Gastroesophageal sphincter (tissue), 4 donors: ENCODE measurements at regions not wholly inside any gene's neighbourhood (a gene's known extent, or its start where the extent isn't known, plus 50 kb on each side); places are given as distances from the start of the nearest gene placed in this dataset.

ENCODE experiments used
- ATAC-seq: fragments of 150-250 bp; one replicate; pipeline ENCODE4 v1.9.1; 2016; ENCODE audit warnings: mild to moderate bottlenecking, moderate library complexity
- H3K27ac ChIP-seq, 4 donors: fragments of 200-600 bp; sonication (generic) in 3 of 4; 1 replicate in 3 of 4; 2 replicates in 1 of 4; pipeline ENCODE4 v1.5.1; 2016 to 2019
- H3K27me3 ChIP-seq: fragments of 200-600 bp; sonication (generic); one replicate; pipeline ENCODE4 v1.5.1; 2019
- H3K36me3 ChIP-seq, 2 donors: fragments of 200-600 bp; sonication (generic); one replicate each; pipeline ENCODE4 v1.5.1; 2019; ENCODE audit warnings: control low read depth in 1 of 2
- H3K4me1 ChIP-seq, 3 donors: fragments of 200-600 bp; sonication (generic); 1 replicate in 2 of 3; 2 replicates in 1 of 3; pipeline ENCODE4 v1.5.1; 2016 to 2019; ENCODE audit warnings: control low read depth in 2 of 3
- H3K4me3 ChIP-seq, 2 donors: fragments of 200-600 bp; sonication (generic); one replicate each; pipeline ENCODE4 v1.5.1; 2019; ENCODE audit warnings: mild to moderate bottlenecking in 1 of 2, moderate library complexity in 1 of 2
- H3K9me3 ChIP-seq, 3 donors: fragments of 200-600 bp; sonication (generic); one replicate each; pipeline ENCODE4 v1.5.1; 2017 to 2019; ENCODE audit warnings: control low read depth in 2 of 3
- EP300 ChIP-seq: sonication (generic); formaldehyde crosslinking; IDR thresholded peaks from one replicate; pipeline ENCODE4 v1.6.1; 2017; ENCODE audit warnings: antibody characterized with exemption, mild to moderate bottlenecking
- POLR2A ChIP-seq, 2 donors: fragments of 450-650 bp; IDR thresholded peaks; one replicate each; pipeline ENCODE4 v1.6.1; 2017; ENCODE audit warnings: antibody characterized with exemption in 2 of 2, mild to moderate bottlenecking in 2 of 2, moderate library complexity in 1 of 2
- POLR2AphosphoS5 ChIP-seq: sonication (generic); formaldehyde crosslinking; IDR thresholded peaks from one replicate; pipeline ENCODE4 v1.6.1; 2017; ENCODE audit warnings: antibody characterized with exemption
- WGBS, 2 donors: methylation state at CpG; one replicate each; pipeline ENCODE4 v1.1.5; 2018; ENCODE audit warnings: low coverage in 1 of 2; 5-methylcytosine and 5-hydroxymethylcytosine counted together
- TF ChIP-seq, protein P1 (sequence below), 4 experiments: fragments of 200-600 bp in 2 of 4; fragments of 450-650 bp in 2 of 4; sonication (generic) in 1 of 4; IDR thresholded peaks; one replicate each; pipeline ENCODE4 v1.5.1; 2017 to 2019; ENCODE audit warnings: antibody characterized with exemption in 4 of 4, mild to moderate bottlenecking in 2 of 4, moderate library complexity in 2 of 4

DNA sequence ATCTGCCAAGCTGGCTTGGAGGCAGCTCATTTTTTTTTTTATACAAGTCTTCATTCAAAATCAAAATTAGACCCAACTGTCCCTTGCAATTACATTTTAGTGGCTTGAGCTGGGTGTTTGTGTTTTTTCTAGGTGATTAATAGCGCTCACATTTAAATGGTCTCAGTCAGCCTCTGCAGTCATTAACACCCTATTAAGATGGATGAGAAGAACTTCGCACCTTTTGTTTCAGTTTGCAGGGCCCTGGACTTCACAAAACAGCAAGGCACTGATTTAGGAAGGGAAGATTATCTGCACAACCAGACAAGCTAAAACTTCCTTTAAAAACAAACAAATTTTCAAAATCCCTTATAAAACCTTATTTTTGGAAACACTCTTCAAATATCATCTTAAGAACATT, 374.8 kb downstream of the EFNA5 start:
- no peak for ATAC-seq
- H3K9me3 ChIP-seq = no peaks in the 10 kb centered on the region
- no peaks in the 10 kb centered on the region for H3K27me3 ChIP-seq
- TF ChIP-seq, protein P1, sequence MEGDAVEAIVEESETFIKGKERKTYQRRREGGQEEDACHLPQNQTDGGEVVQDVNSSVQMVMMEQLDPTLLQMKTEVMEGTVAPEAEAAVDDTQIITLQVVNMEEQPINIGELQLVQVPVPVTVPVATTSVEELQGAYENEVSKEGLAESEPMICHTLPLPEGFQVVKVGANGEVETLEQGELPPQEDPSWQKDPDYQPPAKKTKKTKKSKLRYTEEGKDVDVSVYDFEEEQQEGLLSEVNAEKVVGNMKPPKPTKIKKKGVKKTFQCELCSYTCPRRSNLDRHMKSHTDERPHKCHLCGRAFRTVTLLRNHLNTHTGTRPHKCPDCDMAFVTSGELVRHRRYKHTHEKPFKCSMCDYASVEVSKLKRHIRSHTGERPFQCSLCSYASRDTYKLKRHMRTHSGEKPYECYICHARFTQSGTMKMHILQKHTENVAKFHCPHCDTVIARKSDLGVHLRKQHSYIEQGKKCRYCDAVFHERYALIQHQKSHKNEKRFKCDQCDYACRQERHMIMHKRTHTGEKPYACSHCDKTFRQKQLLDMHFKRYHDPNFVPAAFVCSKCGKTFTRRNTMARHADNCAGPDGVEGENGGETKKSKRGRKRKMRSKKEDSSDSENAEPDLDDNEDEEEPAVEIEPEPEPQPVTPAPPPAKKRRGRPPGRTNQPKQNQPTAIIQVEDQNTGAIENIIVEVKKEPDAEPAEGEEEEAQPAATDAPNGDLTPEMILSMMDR (IDR thresholded peaks at IDR 0.05) = no peak
- TF ChIP-seq EP300 (no peak), POLR2AphosphoS5 (no peak), POLR2A (IDR thresholded peaks at IDR 0.05) (no peak)
- H3K4me3 ChIP-seq = no peak overlapping the region
- H3K36me3 ChIP-seq = no peaks in the 10 kb centered on the region
- 60 to 96% methylated on average over 1 to 2 of the region's 2 CpGs for WGBS, 2 donors
- H3K27ac ChIP-seq = no peak overlapping the region
- no peaks in the 10 kb centered on the region for H3K4me1 ChIP-seq

DNA sequence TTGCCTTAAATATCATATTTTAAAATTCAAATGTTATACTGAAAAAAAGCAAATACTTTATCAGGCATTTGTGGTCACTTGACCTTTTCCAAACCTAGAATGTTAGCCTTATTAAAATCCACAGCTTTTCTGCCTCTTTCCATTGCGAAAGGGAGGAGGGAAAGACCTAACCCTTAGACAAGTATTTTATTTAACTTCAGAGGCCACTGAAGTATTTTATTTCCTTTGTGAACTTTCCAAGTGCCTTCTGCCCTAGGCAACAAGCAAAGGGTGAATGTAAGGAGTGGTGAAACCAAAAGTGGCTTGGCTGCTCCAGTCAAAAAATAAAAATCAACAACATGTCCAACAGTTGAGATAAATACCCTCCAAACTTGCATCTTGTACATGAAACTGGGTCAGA, 376.1 kb downstream of the EFNA5 start:
- Histone ChIP-seq H3K27ac (no peak overlapping the region), H3K9me3 (no peaks in the 10 kb centered on the region), H3K4me3 (no peak overlapping the region), H3K36me3 (no peaks in the 10 kb centered on the region), H3K27me3 (no peaks in the 10 kb centered on the region), H3K4me1 (no peaks in the 10 kb centered on the region)
- TF ChIP-seq, protein P1 (IDR thresholded peaks at IDR 0.05) = no peak
- no peak for TF ChIP-seq EP300
- 79 to 100% methylated on average over 1 of the region's 1 CpG for WGBS, 2 donors
- no peak for ATAC-seq

DNA sequence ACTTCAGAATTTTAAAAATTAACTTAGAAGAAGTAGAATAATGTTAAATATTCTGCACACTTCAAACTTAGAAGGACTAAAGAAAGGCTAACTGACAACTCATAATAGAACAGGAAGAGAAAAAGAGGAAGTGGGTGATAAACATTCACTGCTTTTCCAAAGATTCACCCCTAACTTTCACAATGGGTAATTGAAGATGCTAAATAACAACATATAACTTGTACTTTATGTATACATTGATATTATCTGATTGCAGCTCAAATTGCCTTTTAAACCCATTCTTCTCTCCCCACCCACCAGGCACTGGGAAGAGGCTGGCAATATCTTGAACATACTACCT, 376.6 kb downstream of the EFNA5 start:
- Histone ChIP-seq H3K4me1 (no peaks in the 10 kb centered on the region), H3K4me3 (no peak overlapping the region), H3K9me3 (no peaks in the 10 kb centered on the region), H3K27ac (no peak overlapping the region), H3K36me3 (no peaks in the 10 kb centered on the region), H3K27me3 (no peaks in the 10 kb centered on the region)
- ATAC-seq = no peak
- TF ChIP-seq POLR2AphosphoS5 = no peak
- TF ChIP-seq POLR2A (IDR thresholded peaks at IDR 0.05) = no peak
- TF ChIP-seq, protein P1 (IDR thresholded peaks at IDR 0.05) = no peak
- no peak for TF ChIP-seq EP300

DNA sequence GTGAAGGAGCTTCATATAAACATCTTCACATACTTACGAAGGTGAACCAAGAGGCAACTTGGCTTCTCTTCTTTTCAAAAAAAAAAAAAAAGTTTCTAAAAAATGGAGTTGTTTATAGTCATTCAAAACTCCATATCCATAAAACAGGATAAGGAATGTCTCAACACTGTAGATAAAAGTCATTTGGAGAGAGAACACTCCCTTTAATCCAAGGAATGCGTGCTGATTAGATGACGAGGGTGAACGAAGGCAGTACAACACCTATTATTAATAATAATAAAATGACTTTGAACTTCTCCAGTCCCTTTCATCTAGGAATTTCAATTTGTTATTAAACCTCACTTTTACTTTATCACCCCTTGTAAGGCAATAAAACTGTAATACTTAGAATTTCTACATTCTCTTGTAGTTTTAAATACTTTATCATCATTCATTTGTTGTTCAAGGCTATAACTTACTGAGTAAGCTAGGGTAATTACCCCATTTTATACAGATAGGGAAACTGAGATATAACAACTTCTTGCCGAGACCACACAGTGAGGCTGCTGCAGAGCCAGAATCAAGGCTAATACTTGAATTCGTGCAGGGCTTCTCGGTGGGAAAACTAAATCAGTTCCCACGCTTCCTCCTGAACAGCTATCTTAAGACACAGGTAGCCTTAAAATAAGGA, 377.1 kb downstream of the EFNA5 start:
- Histone ChIP-seq H3K27me3 (no peaks in the 10 kb centered on the region), H3K4me1 (no peaks in the 10 kb centered on the region), H3K4me3 (no peak overlapping the region), H3K9me3 (no peaks in the 10 kb centered on the region), H3K36me3 (no peaks in the 10 kb centered on the region), H3K27ac (no peak overlapping the region)
- no peak for ATAC-seq
- WGBS, 2 donors = 34 to 43% methylated on average over 7 to 8 of the region's 8 CpGs
- TF ChIP-seq, protein P1 (IDR thresholded peaks at IDR 0.05) = no peak
- TF ChIP-seq EP300 = no peak
- no peak for TF ChIP-seq POLR2AphosphoS5
- TF ChIP-seq POLR2A (IDR thresholded peaks at IDR 0.05) = no peak

DNA sequence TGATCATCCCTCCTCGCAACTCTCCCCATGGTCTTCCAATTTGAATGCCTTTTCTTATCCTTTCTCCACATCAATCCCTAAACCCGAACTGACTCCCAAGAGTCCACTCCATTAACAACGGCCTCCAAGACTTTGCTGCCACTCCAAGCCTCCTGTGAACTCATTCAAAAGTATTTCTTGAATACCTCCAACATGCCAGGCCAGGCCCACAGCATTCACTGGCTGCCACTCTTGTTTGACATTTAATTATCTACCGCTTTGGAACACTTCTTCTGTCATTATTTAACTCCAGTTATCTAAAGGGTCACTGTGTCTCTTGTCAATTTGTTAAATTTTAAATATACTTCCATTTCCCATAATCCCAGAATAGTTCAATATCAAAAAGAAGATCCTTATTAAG, 378.9 kb downstream of the EFNA5 start:
- Histone ChIP-seq H3K27ac (no peak overlapping the region), H3K4me1 (no peaks in the 10 kb centered on the region), H3K9me3 (no peaks in the 10 kb centered on the region), H3K27me3 (no peaks in the 10 kb centered on the region), H3K4me3 (no peak overlapping the region), H3K36me3 (no peaks in the 10 kb centered on the region)
- TF ChIP-seq EP300 = no peak
- no peak for TF ChIP-seq POLR2AphosphoS5
- TF ChIP-seq POLR2A (IDR thresholded peaks at IDR 0.05) = no peak
- TF ChIP-seq, protein P1 (IDR thresholded peaks at IDR 0.05) = no peak
- 95 to 96% methylated on average over 3 to 4 of the region's 4 CpGs for WGBS, 2 donors
- ATAC-seq = no peak
